ENCODE measurements at regions not wholly inside any gene's neighbourhood (a gene's known extent, or its start where the extent isn't known, plus 50 kb on each side); places are given as distances from the start of the nearest gene placed in this dataset.

GRCh38 chr2:167783261-167784083 is 463.9 kb downstream of the STK39 start:
- TF ChIP-seq CTCF (IDR thresholded peaks at IDR 0.05), result no peak
- TF ChIP-seq POLR2AphosphoS5 (IDR thresholded peaks at IDR 0.05), result no peak
